ENCODE measurements at regions not wholly inside any gene's neighbourhood (a gene's known extent, or its start where the extent isn't known, plus 50 kb on each side); places are given as distances from the start of the nearest gene placed in this dataset.

- TF ChIP-seq CTCF (IDR thresholded peaks at IDR 0.05) = no peak
- TF ChIP-seq USF2 (CRISPR knock-in tag; IDR thresholded peaks at IDR 0.05) = no peak
- no peak for TF ChIP-seq TEAD1 (CRISPR knock-in tag; IDR thresholded peaks at IDR 0.05)
- TF ChIP-seq ZSCAN18 (CRISPR knock-in tag; IDR thresholded peaks at IDR 0.05) = no peak
- no peak for TF ChIP-seq JUN (CRISPR knock-in tag; IDR thresholded peaks at IDR 0.05)
- TF ChIP-seq ESRRA (CRISPR knock-in tag; IDR thresholded peaks at IDR 0.05; ENCODE audit: borderline replicate concordance) = no peak
- TF ChIP-seq ZBTB43 (CRISPR knock-in tag; IDR thresholded peaks at IDR 0.05) = no peak
- no peak for TF ChIP-seq TCF7 (CRISPR knock-in tag; IDR thresholded peaks at IDR 0.05; ENCODE audit: low read depth)
- TF ChIP-seq RELA (CRISPR knock-in tag; IDR thresholded peaks at IDR 0.05; ENCODE audit: borderline replicate concordance) = no peak
These were observed 69.9 kb downstream of the GLI2 start for GRCh38 chr2:120805602-120806001.
